H1 (cell line): ENCODE measurements at regions not wholly inside any gene's neighbourhood (a gene's known extent, or its start where the extent isn't known, plus 50 kb on each side); places are given as distances from the start of the nearest gene placed in this dataset.

Source experiments
- CTCF ChIA-PET: fragments of 300-600 bp; sonication (Branson Sonifier 250); formaldehyde crosslinking; loops from one replicate; lab custom pipeline; 2021; ENCODE audit not compliant: partially characterized antibody; lab: Charles Lee
- POLR2A ChIA-PET: fragments of 300-600 bp; sonication (Branson Sonifier 250); formaldehyde crosslinking; loops from one replicate; lab custom pipeline; 2021; ENCODE audit warnings: inconsistent platforms; ENCODE audit not compliant: partially characterized antibody; lab: Charles Lee
- DNase-seq, 2 experiments: peaks; one replicate each; pipeline versions ENCODE4 v3.0.0 to v3.0.0-alpha.2; 2010 to 2022; ENCODE audit warnings: low spot score in 2 of 2, low read depth in 1 of 2, mixed read lengths in 1 of 2
- FAIRE-seq: peaks from 2 replicates; lab custom pipeline; 2011; peaks lifted over from hg19 to GRCh38; lab: Jason Lieb, UNC
- H2AFZ ChIP-seq: 2 replicates; pipeline ENCODE4 v1.8.1; 2012; ENCODE audit warnings: low read length, inconsistent platforms
- H2AK5ac ChIP-seq: 2 replicates; pipeline ENCODE4 v1.6.1; 2013; ENCODE audit warnings: low read depth, low read length
- H2BK120ac ChIP-seq: replicated peaks from 2 replicates; pipeline ENCODE3; 2013; ENCODE audit warnings: low read depth, low read length, inconsistent platforms
- H2BK12ac ChIP-seq: 2 replicates; pipeline ENCODE4 v1.6.1; 2013; ENCODE audit warnings: low read depth, low read length
- H2BK15ac ChIP-seq: 2 replicates; pipeline ENCODE4 v1.6.1; 2013; ENCODE audit warnings: low read length
- H2BK20ac ChIP-seq: 2 replicates; pipeline ENCODE4 v1.6.1; 2013; ENCODE audit warnings: low read length
- H2BK5ac ChIP-seq: 2 replicates; pipeline ENCODE4 v1.6.1; 2013; ENCODE audit warnings: low read depth, low read length
- H3K14ac ChIP-seq: 2 replicates; pipeline ENCODE4 v1.6.1; 2013; ENCODE audit warnings: inconsistent platforms; ENCODE audit not compliant: insufficient read length
- H3K18ac ChIP-seq: 2 replicates; pipeline ENCODE4 v1.6.1; 2013; ENCODE audit warnings: low read length; ENCODE audit errors: extremely low read depth
- H3K23ac ChIP-seq: 2 replicates; pipeline ENCODE4 v1.6.1; 2013; ENCODE audit warnings: inconsistent platforms; ENCODE audit not compliant: insufficient read length
- H3K23me2 ChIP-seq: 2 replicates; pipeline ENCODE4 v1.6.1; 2013; ENCODE audit warnings: low read depth, low read length
- H3K27ac ChIP-seq: 2 replicates; pipeline ENCODE4 v1.6.1; 2011; ENCODE audit warnings: low read depth, low read length, inconsistent platforms
- H3K27me3 ChIP-seq, 4 experiments: replicated peaks in 1 of 4; 1 replicate in 1 of 4; 2 replicates in 3 of 4; pipeline versions ENCODE4 v1.6.1 to v1.8.1; 2011 to 2013; ENCODE audit warnings: low read length in 3 of 4, mild to moderate bottlenecking in 3 of 4, inconsistent platforms in 2 of 4, mixed read lengths in 2 of 4, moderate library complexity in 1 of 4; ENCODE audit not compliant: control insufficient read depth in 3 of 4, insufficient read depth in 3 of 4; ENCODE audit errors: extremely low read depth in 1 of 4
- H3K36me3 ChIP-seq, 4 experiments: 2 replicates each; pipeline versions ENCODE4 v1.6.1 to v1.8.1; 2011 to 2013; ENCODE audit warnings: mild to moderate bottlenecking in 4 of 4, low read length in 3 of 4, moderate library complexity in 2 of 4, control low read depth in 1 of 4, inconsistent platforms in 1 of 4; ENCODE audit not compliant: insufficient read depth in 4 of 4, control insufficient read depth in 2 of 4
- H3K4ac ChIP-seq: replicated peaks from 2 replicates; pipeline ENCODE3; 2013; ENCODE audit warnings: low read length, low read depth, mixed read lengths, inconsistent platforms; ENCODE audit not compliant: insufficient read length
- H3K4me1 ChIP-seq, 4 experiments: replicated peaks in 1 of 4; 1 replicate in 1 of 4; 2 replicates in 3 of 4; pipeline versions ENCODE4 v1.6.1 to v1.8.1; 2011 to 2013; ENCODE audit warnings: low read length in 3 of 4, inconsistent platforms in 2 of 4, mixed read lengths in 1 of 4; ENCODE audit not compliant: insufficient read depth in 4 of 4, control insufficient read depth in 3 of 4
- H3K4me2 ChIP-seq, 2 experiments: 2 replicates each; pipeline versions ENCODE4 v1.6.1 to v1.8.1; 2011 to 2013; ENCODE audit warnings: low read depth in 2 of 2, low read length in 2 of 2, control low read depth in 1 of 2, inconsistent platforms in 1 of 2, mild to moderate bottlenecking in 1 of 2; ENCODE audit not compliant: insufficient read depth in 1 of 2
- H3K4me3 ChIP-seq, 4 experiments: fragments of 200-600, 300-600 bp in 1 of 4; sonication (generic), shearing (Covaris generic), sonication (Bioruptor Twin) in 1 of 4; 2 replicates each; pipeline versions ENCODE4 v1.5.1 to v1.8.1; 2011 to 2016; ENCODE audit warnings: low read length in 4 of 4, low read depth in 3 of 4, control low read depth in 2 of 4, inconsistent platforms in 2 of 4, mild to moderate bottlenecking in 2 of 4, mixed read lengths in 1 of 4, moderate library complexity in 1 of 4; ENCODE audit not compliant: insufficient read depth in 2 of 4; ENCODE audit errors: extremely low read depth in 1 of 4
- H3K56ac ChIP-seq: replicated peaks from 2 replicates; pipeline ENCODE3; 2013; ENCODE audit warnings: low read depth, mild to moderate bottlenecking, mixed read lengths, low read length, inconsistent platforms; ENCODE audit not compliant: insufficient read length
- H3K79me1 ChIP-seq: 2 replicates; pipeline ENCODE4 v1.6.1; 2013; ENCODE audit warnings: low read depth, low read length, control low read depth
- H3K79me2 ChIP-seq, 2 experiments: 2 replicates each; pipeline versions ENCODE4 v1.6.1 to v1.8.1; 2012 to 2013; ENCODE audit warnings: low read length in 2 of 2, mild to moderate bottlenecking in 2 of 2, inconsistent platforms in 1 of 2; ENCODE audit not compliant: insufficient read depth in 2 of 2, control insufficient read depth in 1 of 2
- H3K9ac ChIP-seq, 4 experiments: replicated peaks in 1 of 4; 1 replicate in 1 of 4; 2 replicates in 3 of 4; pipeline versions ENCODE4 v1.6.1 to v1.8.1; 2011 to 2013; ENCODE audit warnings: low read depth in 3 of 4, low read length in 3 of 4, control low read depth in 2 of 4, mild to moderate bottlenecking in 2 of 4, moderate library complexity in 2 of 4, inconsistent platforms in 1 of 4; ENCODE audit errors: extremely low read depth in 1 of 4
- H3K9me3 ChIP-seq, 2 experiments: 2 replicates each; pipeline versions ENCODE4 v1.6.1 to v1.8.1; 2012 to 2013; ENCODE audit warnings: mild to moderate bottlenecking in 2 of 2, moderate library complexity in 2 of 2, control low read depth in 1 of 2, inconsistent platforms in 1 of 2, low read depth in 1 of 2, low read length in 1 of 2, mixed read lengths in 1 of 2; ENCODE audit not compliant: insufficient read depth in 2 of 2
- H4K20me1 ChIP-seq, 2 experiments: replicated peaks in 1 of 2; 2 replicates each; pipeline versions ENCODE3 to v1.8.1; 2011 to 2013; ENCODE audit warnings: inconsistent platforms in 2 of 2, low read length in 2 of 2, mild to moderate bottlenecking in 1 of 2; ENCODE audit not compliant: insufficient read depth in 2 of 2, control insufficient read depth in 1 of 2
- H4K5ac ChIP-seq: 2 replicates; pipeline ENCODE4 v1.6.1; 2013; ENCODE audit warnings: low read length, low read depth, mixed read lengths, inconsistent platforms; ENCODE audit not compliant: insufficient read length
- H4K8ac ChIP-seq: 2 replicates; pipeline ENCODE4 v1.8.0; 2013; ENCODE audit warnings: mild to moderate bottlenecking, moderate library complexity, low read length, inconsistent platforms; ENCODE audit not compliant: insufficient read depth; ENCODE audit errors: extremely low read depth
- H4K91ac ChIP-seq: replicated peaks from 2 replicates; pipeline ENCODE3; 2013; ENCODE audit warnings: low read length, mixed read lengths, inconsistent platforms; ENCODE audit not compliant: insufficient read length
- EP300 ChIP-seq, 2 experiments: IDR thresholded peaks; 1 replicate in 1 of 2; 2 replicates in 1 of 2; pipeline ENCODE4 v1.6.1; 2011 to 2012; ENCODE audit warnings: low read depth in 2 of 2, low read length in 2 of 2, mild to moderate bottlenecking in 2 of 2, borderline replicate concordance in 1 of 2, inconsistent platforms in 1 of 2, moderate library complexity in 1 of 2
- EZH2 ChIP-seq: fragments of 200-600 bp; sonication (generic); IDR thresholded peaks from 2 replicates; pipeline ENCODE4 v1.7.1; 2012; ENCODE audit warnings: low read depth, mild to moderate bottlenecking, moderate library complexity, low read length, inconsistent platforms; ENCODE audit not compliant: severe bottlenecking
- FOSL1 ChIP-seq: IDR thresholded peaks from 2 replicates; pipeline ENCODE4 v1.6.1; 2011; ENCODE audit warnings: mild to moderate bottlenecking, low read depth, low read length, moderate library complexity; ENCODE audit not compliant: insufficient read depth
- JUN ChIP-seq: IDR thresholded peaks from 2 replicates; pipeline ENCODE4 v1.6.1; 2011; ENCODE audit warnings: low read depth, mild to moderate bottlenecking, improper control_type of control experiment, low read length
- JUND ChIP-seq: IDR thresholded peaks from 2 replicates; pipeline ENCODE4 v1.6.1; 2011; ENCODE audit warnings: mild to moderate bottlenecking, improper control_type of control experiment, low read length
- PHF8 ChIP-seq: fragments of 200-600 bp; sonication (generic); conservative IDR thresholded peaks from 2 replicates; pipeline ENCODE4 v1.7.1; 2012; ENCODE audit warnings: low read depth, mild to moderate bottlenecking, inconsistent platforms, low read length, moderate library complexity
- POU5F1 ChIP-seq: IDR thresholded peaks from 2 replicates; pipeline ENCODE4 v1.6.1; 2011; ENCODE audit warnings: low read depth, mild to moderate bottlenecking, low read length, moderate library complexity
- SIN3A ChIP-seq, 2 experiments: IDR thresholded peaks in 1 of 2; conservative IDR thresholded peaks in 1 of 2; 2 replicates each; pipeline ENCODE4 v1.6.1; 2011 to 2012; ENCODE audit warnings: low read length in 2 of 2, improper control_type of control experiment in 1 of 2, low read depth in 1 of 2, mild to moderate bottlenecking in 1 of 2
- ZNF274 ChIP-seq: IDR thresholded peaks from 2 replicates; pipeline ENCODE4 v1.7.0; 2012; ENCODE audit warnings: low read length, borderline replicate concordance; ENCODE audit errors: extremely low read depth
- WGBS, 2 experiments: shearing (Covaris generic) in 1 of 2; methylation state at CpG; one replicate each; pipeline versions ENCODE4 v1.1.6 to v1.1.7; 2013 to 2015; ENCODE audit warnings: low lambda C conversion rate in 2 of 2, mixed read lengths in 2 of 2, inconsistent platforms in 1 of 2, low coverage in 1 of 2, missing lambda C conversion rate in 1 of 2; ENCODE audit not compliant: insufficient replicate concordance in 2 of 2, insufficient coverage in 1 of 2, insufficient read length in 1 of 2; ENCODE audit errors: extremely low coverage in 1 of 2, missing lambda C conversion rate in 1 of 2; 5-methylcytosine and 5-hydroxymethylcytosine counted together

DNA sequence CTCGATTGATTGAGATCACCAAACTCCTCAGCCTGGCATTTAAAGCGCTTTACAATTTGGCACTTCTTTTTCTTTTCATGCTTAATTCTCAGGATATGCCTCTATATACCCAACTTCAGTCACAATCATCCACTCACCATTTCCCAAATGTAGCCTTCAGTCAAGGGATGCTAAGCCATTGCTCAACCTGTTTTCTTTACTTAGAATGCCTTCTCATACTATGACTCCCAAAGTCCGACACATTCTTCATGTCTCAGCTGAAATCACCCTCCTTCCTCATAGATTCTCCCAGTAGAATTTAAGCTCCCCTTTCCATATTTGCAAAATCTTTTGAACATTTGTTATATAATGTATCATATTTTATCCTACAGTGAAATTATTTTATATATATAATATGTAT, 467.0 kb downstream of the LRIG3 start:
- Histone ChIP-seq H2AFZ (no peak overlapping the region), H2BK20ac (no peak overlapping the region), H3K36me3 (no peaks in the 10 kb centered on the region), H3K14ac (no peak overlapping the region), H3K9me3 (no peaks in the 10 kb centered on the region), H2BK5ac (no peak overlapping the region), H2BK120ac (no peak overlapping the region), H3K4me2 (no peak overlapping the region), H3K79me1 (no peaks in the 10 kb centered on the region), H4K5ac (no peak overlapping the region), H2BK15ac (no peak overlapping the region), H3K23ac (no peak overlapping the region), H4K20me1 (no peaks in the 10 kb centered on the region), H3K27ac (no peak overlapping the region), H2BK12ac (no peak overlapping the region), H3K56ac (no peak overlapping the region), H3K4me3 (no peak overlapping the region), H3K27me3 (no peaks in the 10 kb centered on the region; a peak in 1 of 7 replicates), H3K23me2 (no peaks in the 10 kb centered on the region), H3K4ac (no peak overlapping the region), H3K4me1 (peaks cover 0 to 9% (median 3%) of the 10 kb centered on the region in 4 experiments; a peak in 3 of 7 replicates), H3K18ac (no peak overlapping the region), H3K9ac (no peak overlapping the region), H4K8ac (no peak overlapping the region), H4K91ac (no peak overlapping the region), H2AK5ac (no peak overlapping the region), H3K79me2 (no peaks in the 10 kb centered on the region)
- ChIA-PET POLR2A (no interaction called here), CTCF (no interaction called here)
- FAIRE-seq (no peak), DNase-seq (no peak)
- no peak for TF ChIP-seq FOSL1
- TF ChIP-seq POU5F1 = no peak
- TF ChIP-seq JUN = no peak
- no peak for TF ChIP-seq JUND
- TF ChIP-seq EZH2 = no peak
- no peak for TF ChIP-seq ZNF274
- no peak for TF ChIP-seq SIN3A (conservative IDR thresholded peaks at IDR 0.05 in 1 of 2, IDR thresholded peaks at IDR 0.05 in 1 of 2; ENCODE audit: low read depth in 1 of 2, low read length in 2 of 2)
- TF ChIP-seq EP300 (IDR thresholded peaks at IDR 0.05; ENCODE audit: borderline replicate concordance in 1 of 2, low read depth in 2 of 2, low read length in 2 of 2) = no peak
- no peak for TF ChIP-seq PHF8
- WGBS, 2 experiments = 69% methylated on average over 3 of the region's 3 CpGs; no CpG with 5 or more reads in 1 of the 2 experiments
